Suppressor macrophage treated with lipopolysaccharide for 4 hours (primary cell): ENCODE measurements at regions not wholly inside any gene's neighbourhood (a gene's known extent, or its start where the extent isn't known, plus 50 kb on each side); places are given as distances from the start of the nearest gene placed in this dataset.

Experiments used
- DNase-seq: peaks from one replicate; pipeline ENCODE4 v3.0.0-alpha.2; 2020

DNA sequence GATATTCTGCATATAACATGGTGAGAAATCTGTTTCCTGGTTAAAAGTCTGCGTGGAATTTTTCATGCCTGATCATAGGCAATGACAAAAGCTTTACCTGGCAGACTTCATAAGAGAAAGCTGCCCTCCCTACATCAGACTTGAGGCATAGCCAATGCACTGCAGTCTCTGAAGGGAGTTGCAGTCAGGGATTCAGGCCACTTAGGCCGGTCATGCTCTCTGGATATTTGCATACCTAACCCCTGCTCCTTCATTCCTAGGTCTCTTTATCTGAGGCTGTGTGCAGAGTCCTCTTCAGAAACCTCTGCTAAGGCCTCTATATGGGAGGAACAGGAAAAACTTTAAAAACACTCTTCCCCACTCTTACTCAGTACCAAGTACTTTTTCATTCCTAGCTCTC is 287.4 kb downstream of the PCDH17 start:
- DNase-seq, result no peak

GRCh38 chr13:57925250-57925649 is 293.7 kb downstream of the PCDH17 start:
- DNase-seq, result no peak

DNA sequence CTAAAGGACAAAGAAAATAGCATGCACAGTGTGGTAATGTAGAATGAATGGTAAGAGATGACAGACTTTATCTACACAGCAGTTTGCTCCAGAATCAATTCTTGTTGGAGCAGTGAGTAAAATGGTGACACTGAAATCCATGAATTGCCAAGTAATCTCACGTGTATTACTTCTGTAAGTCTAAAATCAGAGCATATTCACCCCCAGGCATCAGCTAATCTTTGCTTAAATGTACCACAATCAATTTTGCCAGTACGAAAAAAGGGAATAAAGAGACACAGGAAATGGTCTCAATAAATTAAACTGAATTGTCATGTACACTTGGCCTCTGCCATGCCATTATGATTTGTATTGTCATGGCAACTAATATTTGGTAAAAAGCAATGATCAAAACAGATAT is 294.2 kb downstream of the PCDH17 start:
- no peak for DNase-seq

- DNase-seq, result no peak
Measured at GRCh38 chr13:57932061-57932460, 300.5 kb downstream of the PCDH17 start.

DNA sequence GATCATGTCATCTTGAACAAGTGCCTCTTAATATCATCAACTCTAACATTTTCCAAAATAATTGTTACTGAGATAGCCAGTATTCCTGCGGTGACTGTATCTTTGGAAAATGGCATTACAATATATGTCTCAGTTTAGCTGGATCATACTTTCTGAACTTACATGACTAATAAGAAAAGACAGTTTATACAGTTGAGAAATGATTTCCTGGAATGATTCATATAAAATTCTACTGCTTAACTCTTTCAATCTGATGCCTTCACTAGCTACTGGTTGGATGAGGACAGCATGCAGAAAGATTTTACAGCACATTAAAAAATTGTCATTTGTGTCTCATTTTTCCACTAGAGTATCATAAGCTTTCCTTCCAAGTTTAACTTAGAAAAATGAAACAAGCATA is 302.1 kb downstream of the PCDH17 start:
- no peak for DNase-seq

DNA sequence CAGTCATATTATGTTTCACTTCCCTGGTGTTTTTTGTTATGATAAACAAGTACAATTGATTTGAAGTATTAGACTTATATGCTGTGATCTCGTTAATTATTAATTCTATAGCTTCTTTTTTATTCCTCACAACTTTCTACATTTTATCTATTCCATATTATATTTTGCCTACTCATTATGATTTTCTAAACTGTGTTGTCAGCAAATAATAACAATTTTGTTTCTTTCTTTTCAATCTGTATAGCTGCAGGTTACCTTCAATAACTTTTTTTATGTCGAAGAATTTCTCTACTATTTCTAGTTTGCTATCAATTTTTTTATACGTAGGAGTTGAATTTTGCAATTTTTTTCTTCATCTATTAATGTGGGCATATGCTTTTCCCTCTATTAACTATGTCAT is 304.4 kb downstream of the PCDH17 start:
- DNase-seq, result no peak

DNA sequence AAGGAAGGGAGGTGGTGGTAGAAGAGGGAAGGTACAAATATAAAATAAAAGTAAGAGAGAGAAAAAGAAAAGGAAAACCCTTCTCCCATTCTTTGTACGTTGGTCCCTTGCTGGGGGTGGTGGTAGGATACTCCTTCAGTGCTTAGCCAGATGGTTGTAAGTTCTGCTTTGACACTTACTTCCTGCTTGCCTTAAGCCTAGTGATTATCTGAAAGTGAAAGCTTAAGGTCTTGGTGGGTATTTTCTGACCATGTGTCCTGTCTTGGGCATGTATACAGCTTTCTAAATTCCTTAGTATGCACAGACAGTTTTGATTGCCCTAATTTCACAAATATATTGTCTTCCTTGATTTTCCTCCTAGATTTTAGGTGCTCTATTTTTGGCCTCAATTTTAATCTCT is 314.8 kb downstream of the PCDH17 start:
- DNase-seq, result no peak

- DNase-seq, result no peak
Measured at GRCh38 chr13:57948884-57949283, 317.3 kb downstream of the PCDH17 start.

- no peak for DNase-seq
Measured at GRCh38 chr13:57969951-57970350, 338.4 kb downstream of the PCDH17 start.

GRCh38 chr13:57970404-57970803 is 338.9 kb downstream of the PCDH17 start:
- no peak for DNase-seq

- no peak for DNase-seq
Measured at GRCh38 chr13:57982782-57983181, 351.2 kb downstream of the PCDH17 start.

GRCh38 chr13:57988276-57988675 is 356.7 kb downstream of the PCDH17 start:
- no peak for DNase-seq

DNA sequence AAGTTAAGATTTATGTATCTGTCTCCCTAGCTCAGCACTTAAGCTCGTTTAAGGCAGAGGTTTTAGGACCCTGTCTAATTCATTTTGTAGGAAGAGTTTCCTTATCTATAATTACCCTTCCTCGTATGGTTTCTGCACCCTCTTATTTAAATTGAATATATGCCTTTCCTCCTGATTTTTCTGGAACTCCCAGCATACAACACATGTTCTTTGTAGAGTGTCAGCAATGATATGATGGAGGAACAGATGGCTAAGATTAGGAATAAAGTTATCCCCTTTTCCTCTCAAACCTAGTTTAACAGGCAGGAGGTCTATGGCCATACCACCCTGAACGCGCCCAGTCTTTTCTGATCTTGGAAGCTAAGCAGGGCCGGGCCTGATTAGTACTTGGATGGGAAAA is 359.5 kb downstream of the PCDH17 start:
- DNase-seq, result no peak

DNA sequence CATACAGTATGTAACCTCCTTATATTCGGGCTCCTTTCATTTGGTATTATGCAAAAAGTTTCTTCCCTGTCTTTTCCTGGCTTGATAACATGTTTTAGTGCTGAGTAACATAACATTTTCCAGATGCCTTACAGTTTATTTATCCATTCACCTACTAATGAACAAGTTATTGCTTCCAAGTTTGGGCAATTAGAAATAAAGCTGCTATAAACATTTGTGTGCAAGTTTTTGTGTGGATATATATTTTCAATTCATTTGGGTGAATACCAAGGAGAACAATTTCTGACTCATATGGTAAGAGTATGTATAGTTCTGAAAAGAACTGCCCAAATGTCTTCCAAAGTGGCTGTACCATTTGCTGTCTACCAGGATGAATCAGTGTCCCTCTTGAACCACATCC is 360.9 kb downstream of the PCDH17 start:
- no peak for DNase-seq

GRCh38 chr13:57996717-57997116 is 365.2 kb downstream of the PCDH17 start:
- no peak for DNase-seq

DNA sequence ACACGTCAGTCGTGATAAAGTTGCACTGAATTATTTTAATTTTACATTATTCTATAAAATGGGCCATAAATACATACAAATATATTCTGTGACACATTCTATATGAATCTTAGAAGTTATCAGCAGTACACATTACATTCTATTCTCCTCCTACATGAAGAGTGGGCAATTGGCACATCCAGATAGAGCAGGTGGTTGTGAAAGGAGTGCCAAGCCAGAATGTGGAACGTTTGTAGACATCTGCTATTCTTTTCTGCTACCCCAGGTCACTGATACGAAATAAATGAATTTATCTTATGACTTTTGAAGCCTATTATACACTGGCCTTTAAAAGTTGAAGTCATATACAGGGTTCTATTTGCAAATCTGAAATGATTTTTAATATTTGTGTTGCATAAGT is 373.2 kb downstream of the PCDH17 start:
- DNase-seq, result no peak

- DNase-seq, result no peak
Measured at GRCh38 chr13:58018020-58018419, 386.5 kb downstream of the PCDH17 start.

GRCh38 chr13:58018865-58019264 is 387.3 kb downstream of the PCDH17 start:
- DNase-seq, result no peak

DNA sequence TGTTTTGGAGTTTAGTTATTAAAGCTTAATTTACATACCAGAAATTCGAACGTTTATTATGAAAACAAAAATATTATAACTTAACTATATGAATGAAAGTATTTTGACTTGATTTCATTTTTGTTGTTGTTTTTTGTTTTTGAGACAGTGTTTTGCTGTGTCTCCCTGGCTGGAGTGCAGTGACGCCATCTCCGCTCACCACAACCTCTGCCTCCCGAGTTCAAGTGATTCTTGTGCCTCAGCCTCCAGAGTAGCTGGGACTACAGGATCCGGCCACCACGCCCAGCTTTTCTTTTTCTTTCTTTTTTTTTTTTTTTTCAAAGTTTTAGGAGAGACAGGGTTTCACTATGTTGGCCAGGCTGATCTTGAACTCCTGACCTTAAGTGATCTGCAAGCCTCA is 392.6 kb downstream of the PCDH17 start:
- no peak for DNase-seq

DNA sequence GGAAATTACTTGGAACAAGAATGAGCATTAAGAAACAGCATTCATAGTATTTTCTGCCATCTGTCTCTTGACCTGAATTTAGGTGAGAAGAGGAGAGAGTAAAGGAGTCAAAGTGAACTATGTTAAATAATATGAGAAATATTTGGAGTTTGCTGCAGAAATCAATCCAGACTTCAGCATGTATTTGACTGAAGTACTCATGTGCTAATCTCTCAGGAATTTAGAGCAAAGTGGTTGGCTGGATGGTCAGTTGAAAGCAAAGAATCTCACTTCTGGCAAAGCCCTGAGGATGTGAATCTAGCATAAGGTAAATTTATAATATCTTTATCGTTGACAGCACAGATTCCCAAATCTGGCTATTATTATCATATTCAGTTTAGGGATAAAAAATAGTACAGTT is 394.3 kb downstream of the PCDH17 start:
- no peak for DNase-seq

DNA sequence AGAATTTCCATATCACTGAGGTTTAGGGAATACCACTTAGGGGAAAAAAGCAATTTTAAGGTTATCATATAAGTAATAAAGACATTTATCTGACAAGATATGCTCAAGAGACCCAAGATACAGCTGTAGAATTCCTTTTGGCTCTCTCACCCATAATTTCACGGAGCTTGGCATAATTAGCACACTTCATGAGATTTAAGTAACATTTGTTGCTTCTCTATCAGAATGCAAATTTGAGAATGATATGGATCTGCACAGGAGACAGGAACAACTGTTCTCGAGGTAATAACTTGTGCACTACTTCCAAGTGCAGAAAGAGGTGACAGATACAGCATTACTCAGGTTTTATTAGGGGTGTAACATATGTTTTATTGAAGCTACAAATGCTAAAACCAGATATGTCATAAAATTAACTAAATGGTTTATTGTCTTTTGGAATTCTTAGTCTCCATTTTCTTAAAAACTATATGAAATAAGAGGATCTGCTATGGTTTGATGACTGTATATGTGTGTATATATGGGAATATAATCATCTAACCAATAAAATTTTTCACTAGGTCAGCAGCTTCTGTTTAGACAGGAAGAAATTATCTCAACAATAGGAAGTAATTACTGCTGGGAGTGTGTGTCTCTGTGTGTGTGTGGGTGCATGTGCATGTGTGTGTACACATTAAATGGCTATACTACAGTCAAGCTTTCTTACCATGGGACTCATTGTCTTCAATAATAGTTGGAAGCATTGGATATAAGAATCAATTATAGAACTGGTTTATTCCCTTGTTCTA is 401.3 kb downstream of the PCDH17 start:
- DNase-seq, result no peak

- no peak for DNase-seq
Measured at GRCh38 chr13:58043971-58044370, 412.4 kb downstream of the PCDH17 start.

DNA sequence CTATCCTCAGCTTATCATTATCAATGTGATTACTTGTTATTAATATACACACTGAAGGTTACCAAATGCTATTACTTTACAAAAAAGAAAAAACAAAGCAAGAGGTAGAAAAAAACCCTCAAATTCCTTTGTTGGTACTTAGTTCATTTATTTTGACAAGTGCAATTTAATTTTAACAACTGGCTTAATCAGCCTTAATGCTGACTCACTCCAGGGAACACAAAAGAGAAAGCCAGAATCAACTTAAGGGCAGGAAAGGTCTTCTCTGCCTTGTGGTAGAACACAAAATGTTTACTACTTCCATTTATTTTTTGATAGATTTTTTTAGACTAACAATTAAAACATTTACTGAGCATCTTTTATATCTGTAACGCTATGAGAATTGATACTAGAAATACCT is 417.1 kb downstream of the PCDH17 start:
- DNase-seq, result no peak

DNA sequence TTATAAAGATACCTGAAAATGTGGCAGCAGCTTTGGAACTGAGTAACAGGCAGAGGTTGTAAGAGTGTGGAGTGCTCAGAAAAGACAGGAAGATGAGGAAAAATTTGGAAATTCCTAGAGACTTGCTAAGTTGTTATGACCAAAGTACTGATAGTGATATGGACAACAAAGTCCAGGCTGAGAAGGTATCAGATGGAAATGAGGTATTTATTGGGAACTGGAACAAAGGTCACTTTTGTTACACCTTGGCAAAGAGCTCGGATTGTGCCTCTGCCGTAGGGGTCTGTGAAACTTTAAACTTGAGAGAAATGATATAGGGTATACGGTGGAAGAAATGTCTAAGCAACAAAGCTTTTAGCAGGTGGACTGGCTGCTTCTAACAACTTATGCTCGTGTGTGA is 419.9 kb downstream of the PCDH17 start:
- DNase-seq, result no peak

DNA sequence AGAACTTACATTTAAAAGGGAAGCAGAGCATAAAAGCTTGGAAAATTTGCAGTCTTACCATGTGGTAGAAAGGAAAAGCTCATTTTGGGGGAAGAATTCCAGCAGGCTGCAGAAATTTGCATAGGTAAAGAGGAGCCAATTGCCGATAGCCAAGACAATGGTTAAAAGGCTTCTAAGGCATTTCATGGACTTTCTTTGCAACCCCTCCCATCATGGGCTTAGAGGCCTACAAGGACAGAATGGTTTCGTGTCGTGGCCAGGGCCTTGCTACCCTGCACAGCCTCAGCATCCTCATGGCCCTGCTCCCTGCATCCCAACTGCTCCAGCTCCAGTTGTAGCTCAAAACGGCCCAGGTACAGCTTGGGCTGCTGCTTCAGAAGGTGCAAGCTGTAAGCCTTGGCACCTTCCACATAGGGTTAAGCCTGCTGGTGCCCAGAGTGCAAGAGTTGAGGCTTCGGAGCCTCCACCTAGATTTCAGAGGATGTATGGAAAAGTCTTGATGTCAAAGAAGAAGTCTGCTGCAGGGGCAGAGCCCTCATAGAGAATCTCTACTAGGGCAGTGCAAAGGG is 420.3 kb downstream of the PCDH17 start:
- no peak for DNase-seq
